Astrocyte (in vitro differentiated cells and primary cell): ENCODE measurements at regions not wholly inside any gene's neighbourhood (a gene's known extent, or its start where the extent isn't known, plus 50 kb on each side); places are given as distances from the start of the nearest gene placed in this dataset.

Experiments
- DNase-seq: peaks from one replicate; pipeline ENCODE4 v3.0.0-alpha.2; 2010; ENCODE audit warnings: low read depth
- FAIRE-seq: peaks from 2 replicates; lab custom pipeline; 2011; peaks lifted over from hg19 to GRCh38; lab: Jason Lieb, UNC
- H2AFZ ChIP-seq: 2 replicates; pipeline ENCODE4 v1.6.0; 2012; ENCODE audit warnings: low read depth, low read length, inconsistent platforms
- H3K27ac ChIP-seq: 2 replicates; pipeline ENCODE4 v1.5.1; 2011; ENCODE audit warnings: low read depth, low read length, inconsistent platforms
- H3K27me3 ChIP-seq: 2 replicates; pipeline ENCODE4 v1.6.0; 2011; ENCODE audit warnings: low read length, inconsistent platforms; ENCODE audit not compliant: insufficient read depth
- H3K36me3 ChIP-seq: 2 replicates; pipeline ENCODE4 v1.5.1; 2011; ENCODE audit warnings: low read length, inconsistent platforms; ENCODE audit not compliant: insufficient read depth
- H3K4me1 ChIP-seq: 2 replicates; pipeline ENCODE4 v1.5.1; 2011; ENCODE audit warnings: low read length, inconsistent platforms; ENCODE audit not compliant: insufficient read depth
- H3K4me2 ChIP-seq: 2 replicates; pipeline ENCODE4 v1.6.0; 2012; ENCODE audit warnings: low read length, inconsistent platforms
- H3K4me3 ChIP-seq: 2 replicates; pipeline ENCODE4 v1.5.1; 2011; ENCODE audit warnings: low read depth, mild to moderate bottlenecking, low read length, inconsistent platforms; ENCODE audit not compliant: insufficient read depth
- H3K79me2 ChIP-seq: 2 replicates; pipeline ENCODE4 v1.6.0; 2012; ENCODE audit warnings: mild to moderate bottlenecking, low read length, inconsistent platforms; ENCODE audit not compliant: insufficient read depth
- H3K9ac ChIP-seq: 2 replicates; pipeline ENCODE4 v1.6.0; 2012; ENCODE audit warnings: mild to moderate bottlenecking, low read length, inconsistent platforms
- H3K9me3 ChIP-seq: 2 replicates; pipeline ENCODE4 v1.5.1; 2012; ENCODE audit warnings: low read depth, mild to moderate bottlenecking, low read length, inconsistent platforms; ENCODE audit not compliant: insufficient read depth
- H4K20me1 ChIP-seq: 2 replicates; pipeline ENCODE4 v1.6.0; 2012; ENCODE audit warnings: low read length, inconsistent platforms; ENCODE audit not compliant: insufficient read depth
- H3K27ac Mint-ChIP-seq: one replicate; pipeline ENCODE4 v1.8.0; 2021; ENCODE audit warnings: mild to moderate bottlenecking, mixed read lengths; ENCODE audit not compliant: unreplicated experiment
- H3K27me3 Mint-ChIP-seq: one replicate; pipeline ENCODE4 v1.8.0; 2021; ENCODE audit warnings: low read depth, mixed read lengths; ENCODE audit not compliant: unreplicated experiment
- H3K36me3 Mint-ChIP-seq: one replicate; pipeline ENCODE4 v1.8.0; 2021; ENCODE audit warnings: low read depth, mixed read lengths; ENCODE audit not compliant: unreplicated experiment
- H3K4me1 Mint-ChIP-seq: one replicate; pipeline ENCODE4 v1.8.0; 2021; ENCODE audit warnings: low read depth, mixed read lengths; ENCODE audit not compliant: unreplicated experiment
- H3K4me3 Mint-ChIP-seq: one replicate; pipeline ENCODE4 v1.8.0; 2021; ENCODE audit warnings: mild to moderate bottlenecking, moderate library complexity, mixed read lengths; ENCODE audit not compliant: unreplicated experiment
- H3K9me3 Mint-ChIP-seq: one replicate; pipeline ENCODE4 v1.8.0; 2021; ENCODE audit warnings: mild to moderate bottlenecking, mixed read lengths; ENCODE audit not compliant: unreplicated experiment
- EZH2 ChIP-seq: IDR thresholded peaks from 2 replicates; pipeline ENCODE4 v1.6.1; 2012; ENCODE audit warnings: mild to moderate bottlenecking, low read length, inconsistent platforms; ENCODE audit not compliant: insufficient read depth
- TF ChIP-seq, protein P1 (sequence below): IDR thresholded peaks from 2 replicates; pipeline ENCODE4 v1.5.1; 2011; ENCODE audit warnings: low read depth, mild to moderate bottlenecking, inconsistent platforms, low read length, moderate library complexity; ENCODE audit not compliant: insufficient read depth

DNA sequence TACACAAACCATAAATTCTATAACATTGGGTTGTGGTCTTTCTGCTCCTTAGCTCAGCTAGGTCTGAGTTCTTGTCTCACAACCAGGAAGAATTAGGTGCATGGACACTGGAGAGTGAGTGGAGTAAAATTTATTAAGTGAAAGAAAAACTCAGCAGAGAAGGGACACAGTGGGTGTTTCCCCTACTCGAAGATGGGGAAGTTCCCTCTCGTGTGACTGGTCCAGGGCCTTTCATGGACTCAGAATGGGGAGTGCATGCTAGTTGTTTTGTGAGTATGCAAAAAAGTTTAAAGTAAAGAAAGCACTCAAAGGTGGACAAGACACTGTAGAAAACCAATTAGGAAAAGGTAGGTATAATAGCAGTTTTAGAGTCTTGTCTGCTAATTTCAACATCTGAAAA lies 215.5 kb upstream of the RORA start:
- H3K9me3 ChIP-seq = peaks cover 2% of the 10 kb centered on the region
- no peak for FAIRE-seq
- no peaks in the 10 kb centered on the region for H3K36me3 ChIP-seq
- no peak overlapping the region for H3K4me3 ChIP-seq
- TF ChIP-seq, protein P1, sequence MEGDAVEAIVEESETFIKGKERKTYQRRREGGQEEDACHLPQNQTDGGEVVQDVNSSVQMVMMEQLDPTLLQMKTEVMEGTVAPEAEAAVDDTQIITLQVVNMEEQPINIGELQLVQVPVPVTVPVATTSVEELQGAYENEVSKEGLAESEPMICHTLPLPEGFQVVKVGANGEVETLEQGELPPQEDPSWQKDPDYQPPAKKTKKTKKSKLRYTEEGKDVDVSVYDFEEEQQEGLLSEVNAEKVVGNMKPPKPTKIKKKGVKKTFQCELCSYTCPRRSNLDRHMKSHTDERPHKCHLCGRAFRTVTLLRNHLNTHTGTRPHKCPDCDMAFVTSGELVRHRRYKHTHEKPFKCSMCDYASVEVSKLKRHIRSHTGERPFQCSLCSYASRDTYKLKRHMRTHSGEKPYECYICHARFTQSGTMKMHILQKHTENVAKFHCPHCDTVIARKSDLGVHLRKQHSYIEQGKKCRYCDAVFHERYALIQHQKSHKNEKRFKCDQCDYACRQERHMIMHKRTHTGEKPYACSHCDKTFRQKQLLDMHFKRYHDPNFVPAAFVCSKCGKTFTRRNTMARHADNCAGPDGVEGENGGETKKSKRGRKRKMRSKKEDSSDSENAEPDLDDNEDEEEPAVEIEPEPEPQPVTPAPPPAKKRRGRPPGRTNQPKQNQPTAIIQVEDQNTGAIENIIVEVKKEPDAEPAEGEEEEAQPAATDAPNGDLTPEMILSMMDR = no peak
- TF ChIP-seq EZH2 = no peak
- no peak overlapping the region for H3K27ac ChIP-seq
- H3K9ac ChIP-seq = no peak overlapping the region
- H3K4me2 ChIP-seq = no peak overlapping the region
- no peaks in the 10 kb centered on the region for H3K36me3 Mint-ChIP-seq
- H3K9me3 Mint-ChIP-seq = peaks cover 10% of the 10 kb centered on the region
- H3K4me3 Mint-ChIP-seq = no peak overlapping the region
- H3K27ac Mint-ChIP-seq = no peak overlapping the region
- no peaks in the 10 kb centered on the region for H4K20me1 ChIP-seq
- peaks cover 2% of the 10 kb centered on the region for H3K4me1 Mint-ChIP-seq
- H3K27me3 ChIP-seq = peaks cover 5% of the 10 kb centered on the region
- H3K4me1 ChIP-seq = no peaks in the 10 kb centered on the region
- H3K79me2 ChIP-seq = no peaks in the 10 kb centered on the region
- no peak overlapping the region for H2AFZ ChIP-seq
- H3K27me3 Mint-ChIP-seq = peaks cover 9% of the 10 kb centered on the region
- DNase-seq = no peak

DNA sequence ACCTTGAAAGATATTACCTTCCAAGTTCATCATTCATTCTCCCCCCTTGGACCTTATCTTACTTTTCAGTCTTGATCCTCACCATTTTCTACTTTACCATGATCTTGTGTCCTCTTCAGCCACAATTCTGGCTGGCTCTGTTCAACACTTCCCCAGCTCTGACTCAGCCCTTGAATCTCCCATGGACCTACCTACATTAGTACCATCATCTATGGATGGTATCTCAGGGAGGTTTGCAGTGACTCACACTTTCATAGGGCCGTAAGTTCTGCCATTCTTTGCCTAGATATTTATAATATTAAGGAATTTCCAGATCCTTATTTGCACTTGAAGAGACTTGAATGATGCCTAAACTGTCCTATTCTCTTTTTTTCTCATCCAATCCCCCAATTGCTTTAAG lies 213.7 kb upstream of the RORA start:
- no peak for FAIRE-seq
- Mint-ChIP-seq H3K9me3 (peaks cover 10% of the 10 kb centered on the region), H3K4me1 (peaks cover 2% of the 10 kb centered on the region), H3K27ac (no peak overlapping the region), H3K36me3 (no peaks in the 10 kb centered on the region), H3K27me3 (peaks cover 8% of the 10 kb centered on the region), H3K4me3 (peak overlapping the region; percentile 14)
- H3K79me2 ChIP-seq = no peaks in the 10 kb centered on the region
- DNase-seq = no peak
- H3K4me3 ChIP-seq = no peak overlapping the region
- peaks cover 2% of the 10 kb centered on the region for H3K9me3 ChIP-seq
- H3K36me3 ChIP-seq = no peaks in the 10 kb centered on the region
- H3K4me1 ChIP-seq = no peaks in the 10 kb centered on the region
- TF ChIP-seq, protein P1 = no peak
- TF ChIP-seq EZH2 = no peak
- H3K4me2 ChIP-seq = no peak overlapping the region
- no peaks in the 10 kb centered on the region for H4K20me1 ChIP-seq
- no peak overlapping the region for H2AFZ ChIP-seq
- H3K9ac ChIP-seq = no peak overlapping the region
- H3K27me3 ChIP-seq = peaks cover 5% of the 10 kb centered on the region
- H3K27ac ChIP-seq = no peak overlapping the region

DNA sequence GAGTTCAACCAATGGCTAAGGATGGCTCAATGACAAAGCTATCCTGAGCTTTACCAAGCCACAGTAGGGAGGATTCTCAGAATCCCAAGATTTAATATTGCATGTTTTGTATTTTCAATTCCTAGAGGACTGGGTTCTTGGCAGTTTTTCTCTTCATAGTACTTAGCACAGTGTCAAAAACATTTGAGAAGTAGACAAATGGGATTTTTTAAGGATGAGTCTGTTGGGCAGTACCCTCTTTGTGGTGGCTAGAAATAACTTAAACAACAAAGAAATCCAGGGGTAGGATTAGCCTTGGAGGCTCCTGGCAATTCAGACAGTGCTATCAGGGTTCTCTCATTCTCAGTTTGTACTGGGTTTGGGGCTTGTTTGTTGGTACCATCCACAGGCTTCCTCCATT lies 212.8 kb upstream of the RORA start:
- H2AFZ ChIP-seq = no peak overlapping the region
- no peaks in the 10 kb centered on the region for H3K4me1 ChIP-seq
- TF ChIP-seq EZH2 = no peak
- TF ChIP-seq, protein P1 = no peak
- peaks cover 10% of the 10 kb centered on the region for H3K9me3 Mint-ChIP-seq
- peaks cover 7% of the 10 kb centered on the region for H3K27me3 Mint-ChIP-seq
- no peaks in the 10 kb centered on the region for H3K36me3 Mint-ChIP-seq
- peaks cover 2% of the 10 kb centered on the region for H3K9me3 ChIP-seq
- no peaks in the 10 kb centered on the region for H3K36me3 ChIP-seq
- H3K27ac Mint-ChIP-seq = no peak overlapping the region
- H3K9ac ChIP-seq = no peak overlapping the region
- no peak overlapping the region for H3K4me3 Mint-ChIP-seq
- no peaks in the 10 kb centered on the region for H3K79me2 ChIP-seq
- DNase-seq (no peak), FAIRE-seq (no peak)
- H3K27ac ChIP-seq = no peak overlapping the region
- H3K4me2 ChIP-seq = no peak overlapping the region
- peaks cover 2% of the 10 kb centered on the region for H3K4me1 Mint-ChIP-seq
- no peaks in the 10 kb centered on the region for H4K20me1 ChIP-seq
- H3K4me3 ChIP-seq = no peak overlapping the region
- H3K27me3 ChIP-seq = peaks cover 5% of the 10 kb centered on the region
